Lung microvascular endothelial cell (primary cell): ENCODE measurements at regions not wholly inside any gene's neighbourhood (a gene's known extent, or its start where the extent isn't known, plus 50 kb on each side); places are given as distances from the start of the nearest gene placed in this dataset.
A peak's percentile ranks its signal among the peaks of the same experiment; 100 is the strongest.

ENCODE experiments used
- DNase-seq, 2 donors: peaks; one replicate each; pipeline versions ENCODE4 v3.0.0 to v3.0.0-alpha.2; 2010; ENCODE audit warnings: low read depth in 2 of 2

DNA sequence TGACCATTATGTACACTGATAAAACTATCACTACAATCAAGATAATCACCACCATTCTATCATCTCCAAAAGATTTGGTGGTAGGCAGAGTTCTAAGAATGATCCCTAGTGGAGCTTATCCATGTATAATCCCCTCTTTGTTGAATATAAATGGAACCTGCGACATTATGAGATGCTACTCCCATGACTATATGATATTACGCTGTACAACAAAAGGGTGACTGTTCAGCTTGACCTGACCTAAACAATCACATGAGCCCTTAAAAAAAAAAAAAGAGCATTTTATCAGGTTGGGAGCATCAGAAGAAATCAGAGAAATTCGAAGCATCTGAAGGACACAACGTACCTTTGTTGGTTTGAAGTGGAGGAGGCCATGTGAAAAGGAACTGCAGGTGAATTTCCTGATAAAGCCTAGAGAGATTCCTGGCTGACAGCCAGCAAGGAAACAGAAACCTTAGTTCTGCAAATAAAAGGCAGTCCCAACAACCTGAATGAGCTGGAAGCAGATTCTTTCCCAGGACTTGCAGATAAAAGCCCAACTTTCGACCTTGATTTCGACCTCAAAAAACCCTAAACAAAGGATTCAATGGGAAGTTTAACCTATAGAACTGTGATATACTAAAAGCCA is 270.7 kb downstream of the ADRA2A start:
- DNase-seq: no peak

DNA sequence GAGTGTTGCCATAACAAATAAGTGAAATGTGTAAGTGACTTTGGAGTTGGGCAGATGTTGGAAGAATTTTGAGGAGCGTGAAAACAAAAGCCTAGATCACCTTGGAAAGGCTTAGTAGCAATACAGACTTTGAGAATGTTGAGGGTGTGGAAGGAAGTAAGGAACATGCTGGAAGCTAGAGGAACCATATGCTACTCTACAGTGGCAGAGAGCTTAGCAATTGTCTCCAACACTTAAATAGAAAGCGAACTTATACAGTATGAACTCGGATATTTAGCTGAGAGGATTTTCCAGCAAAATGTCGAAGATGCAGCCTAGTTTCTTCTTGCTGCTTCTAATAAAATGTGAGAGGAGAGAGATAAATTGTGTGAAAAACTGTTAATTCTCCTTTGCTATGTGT is 271.2 kb downstream of the ADRA2A start:
- no peak for DNase-seq

- no peak for DNase-seq
These were observed 278.0 kb downstream of the ADRA2A start for GRCh38 chr10:111354859-111355258.

GRCh38 chr10:111356571-111356970 is 279.7 kb downstream of the ADRA2A start:
- no peak for DNase-seq

DNA sequence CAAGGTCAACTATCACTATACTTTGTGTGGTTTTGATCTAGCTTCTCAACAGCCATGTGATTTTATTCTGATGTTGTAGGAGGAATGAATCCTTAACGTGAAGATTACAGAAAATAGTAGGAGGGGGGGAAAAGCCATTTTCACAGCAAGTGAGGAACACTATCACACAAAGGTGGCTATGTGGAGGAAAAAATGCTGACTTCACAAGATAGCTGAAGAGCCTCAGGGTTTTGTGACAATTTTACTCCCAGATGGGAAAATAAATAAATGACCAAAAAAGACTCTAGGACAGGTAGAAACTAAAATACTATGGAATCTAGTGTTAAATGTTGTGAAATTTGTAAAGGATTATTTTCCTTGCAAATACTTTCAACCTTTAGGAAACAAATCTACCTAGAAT is 281.0 kb downstream of the ADRA2A start:
- no peak for DNase-seq

GRCh38 chr10:111360260-111360925 is 283.6 kb downstream of the ADRA2A start:
- DNase-seq: peak in 1 of 2 donors; percentile 1

- no peak for DNase-seq
These were observed 290.7 kb downstream of the ADRA2A start for GRCh38 chr10:111367531-111367930.

GRCh38 chr10:111370101-111370500 is 293.3 kb downstream of the ADRA2A start:
- DNase-seq: no peak

GRCh38 chr10:111373696-111374095 is 296.9 kb downstream of the ADRA2A start:
- no peak for DNase-seq

DNA sequence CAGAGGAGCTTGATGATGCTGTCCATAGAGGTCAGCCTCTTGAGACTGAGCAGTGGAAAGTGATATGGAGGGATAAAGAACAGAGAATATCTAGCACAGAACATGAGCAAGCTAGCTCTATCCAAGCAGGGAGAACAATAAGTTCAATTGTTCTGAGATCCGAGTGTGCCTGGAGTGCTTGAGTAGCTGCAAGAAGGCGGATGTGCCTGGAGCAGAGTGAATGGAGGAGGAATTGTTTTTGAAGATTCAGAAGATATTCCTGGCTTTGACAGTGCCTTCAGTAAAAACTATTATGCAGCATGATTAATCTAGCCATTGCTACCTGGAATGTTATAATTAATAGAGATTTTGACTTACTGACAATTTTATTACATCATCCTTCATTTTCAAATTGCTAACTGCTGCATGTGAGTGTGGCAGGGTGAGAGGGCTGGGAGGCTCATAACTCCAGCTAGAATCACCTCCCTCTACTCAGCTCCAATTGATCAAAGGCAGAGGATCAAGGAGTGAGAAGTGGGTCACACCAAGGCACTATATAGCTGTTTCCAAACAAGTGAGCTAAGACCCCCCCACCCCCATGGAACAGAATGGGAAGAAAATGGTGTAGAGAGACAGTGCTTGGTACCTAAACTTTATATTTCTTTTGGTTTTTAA is 302.8 kb downstream of the ADRA2A start:
- no peak for DNase-seq

DNA sequence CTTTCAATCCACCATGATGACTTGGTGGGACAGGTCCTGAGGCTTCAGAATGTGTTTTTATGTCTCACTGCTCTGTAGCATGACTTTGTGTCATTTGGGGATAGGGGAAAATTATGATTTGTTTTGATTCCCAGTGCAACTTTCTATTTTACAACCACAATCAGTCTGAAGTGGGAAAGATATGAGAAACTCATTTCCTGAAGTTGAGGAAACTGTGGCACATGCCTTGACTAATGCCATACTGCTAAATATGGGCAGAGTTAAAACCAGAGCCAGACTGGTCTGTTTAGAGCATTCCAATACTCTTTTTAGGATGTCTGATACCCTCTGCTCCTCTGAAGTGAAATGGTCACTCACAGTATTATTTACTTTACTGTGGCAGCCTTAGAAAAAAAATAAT is 307.7 kb downstream of the ADRA2A start:
- no peak for DNase-seq

DNA sequence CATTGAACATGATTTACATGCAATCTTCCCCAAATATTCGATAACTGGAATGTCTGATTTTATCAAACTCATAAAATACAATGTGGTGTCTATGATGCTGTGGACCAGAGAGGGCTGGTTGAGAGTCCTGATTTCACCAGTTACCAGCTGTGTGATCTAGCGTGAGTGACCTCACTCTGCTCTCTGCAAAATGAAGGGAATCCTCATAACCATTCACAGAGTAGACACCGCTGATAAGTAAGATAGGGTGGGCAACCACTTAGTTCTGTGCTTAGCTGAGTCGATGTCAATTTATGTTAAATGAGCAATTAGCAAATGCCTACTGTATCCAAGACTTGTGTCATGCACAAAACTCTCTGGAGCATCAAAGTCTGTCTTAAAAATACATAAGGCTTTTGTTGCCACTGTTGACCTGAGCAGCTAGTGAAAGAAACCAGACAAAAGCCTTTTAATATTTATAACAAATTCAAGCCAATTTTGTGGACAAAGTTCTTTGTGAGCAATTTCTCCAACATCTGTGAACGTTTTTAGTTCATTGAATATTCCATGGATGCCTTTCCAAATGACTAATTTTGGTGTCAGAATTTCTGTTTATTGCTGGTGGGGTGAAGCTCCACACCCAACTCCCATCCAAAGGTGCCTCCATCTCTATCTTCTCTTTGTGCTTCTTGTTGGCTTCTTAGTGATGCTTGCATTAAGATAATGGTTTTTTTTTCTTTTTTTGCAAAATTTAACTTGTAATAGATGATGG is 314.2 kb downstream of the ADRA2A start:
- DNase-seq: no peak

DNA sequence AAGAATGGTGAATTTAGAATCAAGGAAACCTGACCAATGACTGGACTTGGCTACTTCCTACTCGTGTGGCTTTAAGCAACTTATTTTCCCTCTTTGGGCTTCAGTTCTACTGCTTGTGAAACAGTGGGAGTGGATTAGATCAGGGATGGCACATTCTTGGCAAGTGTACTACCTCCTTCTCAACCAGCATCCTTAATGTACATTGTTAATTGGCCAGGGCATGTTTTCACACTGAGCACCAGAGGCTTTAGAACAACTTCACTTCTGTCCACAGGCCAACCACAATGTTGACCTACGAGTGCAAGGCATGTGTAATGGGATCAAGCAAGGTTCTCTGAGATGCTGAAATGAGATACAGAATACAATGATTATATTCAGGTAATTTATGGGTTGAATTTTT is 315.3 kb downstream of the ADRA2A start:
- DNase-seq: no peak

DNA sequence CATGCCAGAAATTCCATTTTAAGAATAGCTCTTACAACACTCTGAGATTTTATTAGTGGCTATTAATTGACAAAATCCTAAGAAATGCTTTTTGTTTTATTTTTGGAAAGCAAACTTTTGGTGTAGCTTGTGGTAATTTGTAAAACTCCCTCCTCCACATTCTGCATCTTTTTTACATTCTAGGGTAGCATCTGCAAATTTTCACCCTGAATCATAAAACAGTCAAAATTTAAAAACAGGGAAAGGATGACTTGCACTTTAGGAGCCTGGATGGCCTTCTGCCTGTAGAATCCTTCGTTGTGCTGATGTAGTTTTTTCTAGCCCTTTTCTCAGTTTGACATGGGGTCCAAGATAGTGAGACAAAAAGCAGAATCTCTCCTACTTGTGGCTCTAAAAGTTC is 316.1 kb downstream of the ADRA2A start:
- DNase-seq: no peak

DNA sequence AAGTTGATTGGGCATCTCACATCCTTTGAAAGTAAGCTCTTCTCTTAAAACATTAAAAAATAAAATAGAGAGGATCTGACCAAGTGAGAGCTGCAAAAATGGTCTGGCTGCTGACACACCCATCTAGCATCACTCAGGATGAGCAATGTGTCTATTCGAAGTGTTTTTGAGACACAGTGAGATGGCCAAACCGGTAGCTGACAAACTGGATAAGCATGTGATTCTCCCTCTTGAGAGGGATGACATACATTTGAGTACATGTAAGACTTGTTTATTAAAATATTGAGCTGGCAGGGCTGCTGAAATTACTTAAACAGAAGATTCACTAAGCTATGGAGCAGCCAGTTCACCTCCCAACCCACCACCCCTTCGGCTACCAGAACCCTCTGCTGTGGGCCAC is 333.9 kb downstream of the ADRA2A start:
- no peak for DNase-seq

DNA sequence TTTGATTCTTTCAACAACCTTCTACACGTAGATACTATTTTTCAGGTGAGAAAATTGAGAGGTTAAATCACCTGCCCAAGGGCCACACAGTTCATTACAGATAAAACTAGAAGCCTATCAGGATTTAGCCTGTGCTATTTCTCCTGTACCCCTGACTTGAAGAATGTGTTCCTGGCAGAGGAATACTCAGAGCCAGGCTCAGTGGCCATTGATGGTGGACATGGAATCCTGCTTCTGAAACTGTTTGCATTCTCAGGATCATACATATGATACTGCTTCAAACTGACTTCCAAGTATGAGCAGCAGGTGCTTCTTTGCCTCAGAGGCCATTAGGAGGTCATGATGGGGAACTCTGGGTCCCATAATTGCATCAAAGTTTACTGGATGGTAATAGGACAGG is 348.6 kb downstream of the ADRA2A start:
- no peak for DNase-seq

DNA sequence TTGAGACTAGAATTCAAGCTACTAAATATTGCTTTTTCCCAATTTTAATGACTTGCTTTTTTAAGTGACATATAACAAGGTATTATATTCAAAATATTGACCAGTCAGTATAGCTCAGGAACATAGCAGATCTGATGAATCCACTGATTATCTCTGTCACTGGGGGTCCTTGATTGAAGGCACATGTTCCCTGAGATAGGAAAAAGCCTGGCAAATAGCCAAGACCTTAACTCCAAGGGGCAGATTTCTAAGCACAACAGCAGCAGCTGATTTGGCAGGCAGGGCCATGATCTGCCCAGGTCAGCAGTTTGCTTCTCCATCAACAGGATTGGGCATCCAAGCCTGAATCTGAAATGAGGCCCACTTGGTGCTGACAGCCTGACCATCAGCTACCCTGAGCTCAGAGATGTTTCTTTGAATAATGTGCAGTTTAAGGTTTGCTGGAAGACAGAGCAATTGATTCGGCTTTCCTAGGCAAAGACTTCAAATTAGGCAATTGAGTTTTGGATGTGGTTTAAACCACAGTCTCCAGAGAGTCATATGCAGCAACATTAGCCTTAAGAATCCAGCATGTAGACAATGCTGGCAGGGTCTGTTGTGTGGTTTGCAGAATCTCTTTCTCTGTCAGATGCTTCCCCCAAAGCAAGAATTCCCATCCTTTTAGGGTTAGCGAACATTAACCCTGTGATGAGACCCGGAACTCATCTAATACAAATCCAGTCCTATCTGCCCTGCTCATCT is 352.6 kb downstream of the ADRA2A start:
- DNase-seq: no peak

GRCh38 chr10:111430070-111430469 is 353.2 kb downstream of the ADRA2A start:
- DNase-seq: no peak

GRCh38 chr10:111432588-111432987 is 355.8 kb downstream of the ADRA2A start:
- no peak for DNase-seq

DNA sequence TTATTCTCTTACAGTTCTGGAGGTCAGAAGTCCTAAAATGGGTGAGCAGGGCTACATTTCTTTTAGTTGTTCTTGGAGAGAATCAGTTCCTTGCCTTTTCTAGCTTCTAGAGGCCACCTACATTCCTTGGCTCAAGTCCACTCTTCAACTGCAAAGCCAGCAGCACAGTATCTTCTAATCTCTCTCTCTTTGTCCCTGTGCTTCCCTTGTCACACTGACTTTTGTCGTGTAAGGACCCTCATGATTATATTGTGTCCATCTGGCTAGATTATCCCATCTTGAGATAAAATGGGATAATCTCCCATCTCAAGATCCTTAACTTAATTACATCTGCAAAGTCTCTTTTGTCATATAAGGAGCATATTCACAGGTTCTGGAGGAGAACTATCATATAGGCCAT is 359.0 kb downstream of the ADRA2A start:
- no peak for DNase-seq

GRCh38 chr10:111439034-111439842 is 362.4 kb downstream of the ADRA2A start:
- DNase-seq: no peak
